GM06990 (cell line): ENCODE measurements at regions not wholly inside any gene's neighbourhood (a gene's known extent, or its start where the extent isn't known, plus 50 kb on each side); places are given as distances from the start of the nearest gene placed in this dataset.

Experiments
- DNase-seq: peaks from one replicate; pipeline ENCODE4 v3.0.0-alpha.2; 2011; ENCODE audit not compliant: insufficient read length; ENCODE audit errors: extremely low read depth
- H3K27me3 ChIP-seq: replicated peaks from 2 replicates; pipeline ENCODE4 v1.6.0; 2011; ENCODE audit warnings: low read length; ENCODE audit not compliant: control insufficient read depth, insufficient read depth
- H3K36me3 ChIP-seq: 2 replicates; pipeline ENCODE4 v1.5.1; 2011; ENCODE audit warnings: low read length; ENCODE audit not compliant: control insufficient read depth, insufficient read depth
- H3K4me3 ChIP-seq: replicated peaks from 2 replicates; pipeline ENCODE4 v1.5.1; 2011; ENCODE audit warnings: low read depth, mild to moderate bottlenecking, control low read depth, low read length
- TF ChIP-seq, protein P1 (sequence below): IDR thresholded peaks from 2 replicates; pipeline ENCODE4 v1.5.1; 2011; ENCODE audit warnings: low read length, control low read depth, mild to moderate bottlenecking, inconsistent platforms; ENCODE audit not compliant: insufficient read depth, poor library complexity, severe bottlenecking

DNA sequence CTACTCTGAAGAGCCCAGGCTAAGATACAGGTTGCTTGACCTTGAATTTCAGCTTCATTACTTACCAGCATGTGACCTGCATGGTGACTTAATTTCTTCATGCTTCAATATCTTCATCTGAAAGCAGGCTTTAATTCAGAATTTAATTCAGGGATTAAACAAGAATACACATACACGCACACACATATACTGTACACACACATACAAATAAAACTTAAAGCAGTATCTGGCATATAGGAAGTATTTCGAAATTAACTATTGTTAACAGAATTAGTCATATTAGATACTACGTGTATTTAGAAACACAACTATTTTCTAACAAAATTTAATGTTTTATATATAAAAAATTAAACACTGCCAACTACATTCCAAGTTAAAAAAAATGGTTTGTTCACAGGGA, 640.3 kb downstream of the SLC6A15 start:
- TF ChIP-seq, protein P1, sequence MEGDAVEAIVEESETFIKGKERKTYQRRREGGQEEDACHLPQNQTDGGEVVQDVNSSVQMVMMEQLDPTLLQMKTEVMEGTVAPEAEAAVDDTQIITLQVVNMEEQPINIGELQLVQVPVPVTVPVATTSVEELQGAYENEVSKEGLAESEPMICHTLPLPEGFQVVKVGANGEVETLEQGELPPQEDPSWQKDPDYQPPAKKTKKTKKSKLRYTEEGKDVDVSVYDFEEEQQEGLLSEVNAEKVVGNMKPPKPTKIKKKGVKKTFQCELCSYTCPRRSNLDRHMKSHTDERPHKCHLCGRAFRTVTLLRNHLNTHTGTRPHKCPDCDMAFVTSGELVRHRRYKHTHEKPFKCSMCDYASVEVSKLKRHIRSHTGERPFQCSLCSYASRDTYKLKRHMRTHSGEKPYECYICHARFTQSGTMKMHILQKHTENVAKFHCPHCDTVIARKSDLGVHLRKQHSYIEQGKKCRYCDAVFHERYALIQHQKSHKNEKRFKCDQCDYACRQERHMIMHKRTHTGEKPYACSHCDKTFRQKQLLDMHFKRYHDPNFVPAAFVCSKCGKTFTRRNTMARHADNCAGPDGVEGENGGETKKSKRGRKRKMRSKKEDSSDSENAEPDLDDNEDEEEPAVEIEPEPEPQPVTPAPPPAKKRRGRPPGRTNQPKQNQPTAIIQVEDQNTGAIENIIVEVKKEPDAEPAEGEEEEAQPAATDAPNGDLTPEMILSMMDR: no peak
- no peak for DNase-seq

DNA sequence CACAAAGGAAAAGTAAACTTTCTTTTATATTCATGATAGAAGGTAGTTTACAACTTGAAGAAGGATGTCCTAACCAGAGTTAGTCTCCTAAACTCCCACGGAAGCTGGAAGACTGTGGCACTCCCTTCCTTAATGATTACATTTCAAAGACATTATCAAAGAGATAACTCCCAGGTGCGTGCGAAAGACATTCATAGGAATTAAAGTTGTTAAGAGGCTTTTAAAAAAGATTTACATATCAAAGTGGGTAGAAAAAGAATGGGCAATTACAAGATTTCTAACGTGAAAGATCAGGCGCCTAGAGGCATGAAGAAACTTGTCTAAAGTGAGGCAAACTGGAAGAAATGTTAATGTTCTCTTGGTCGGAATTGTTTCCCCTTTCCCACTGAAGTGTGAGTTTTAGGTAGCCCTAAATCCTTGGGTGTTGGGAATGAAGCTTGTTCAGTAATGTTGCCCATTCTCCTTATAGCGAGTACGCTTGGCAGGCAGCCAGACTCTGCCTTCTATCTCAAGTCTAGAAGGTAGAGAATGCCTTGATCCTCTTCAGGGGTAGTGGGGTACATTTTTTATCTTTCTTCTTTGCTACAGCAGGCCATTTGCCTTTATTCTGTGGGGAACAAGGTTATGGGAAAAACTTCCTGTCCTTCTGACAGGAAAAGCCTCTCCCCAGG, 642.0 kb downstream of the SLC6A15 start:
- no peak overlapping the region for H3K4me3 ChIP-seq

More for the DNA sequence above, 640.3 kb downstream of the SLC6A15 start:
- Histone ChIP-seq H3K27me3 (no peaks in the 10 kb centered on the region), H3K36me3 (no peaks in the 10 kb centered on the region), H3K4me3 (no peak overlapping the region)

DNA sequence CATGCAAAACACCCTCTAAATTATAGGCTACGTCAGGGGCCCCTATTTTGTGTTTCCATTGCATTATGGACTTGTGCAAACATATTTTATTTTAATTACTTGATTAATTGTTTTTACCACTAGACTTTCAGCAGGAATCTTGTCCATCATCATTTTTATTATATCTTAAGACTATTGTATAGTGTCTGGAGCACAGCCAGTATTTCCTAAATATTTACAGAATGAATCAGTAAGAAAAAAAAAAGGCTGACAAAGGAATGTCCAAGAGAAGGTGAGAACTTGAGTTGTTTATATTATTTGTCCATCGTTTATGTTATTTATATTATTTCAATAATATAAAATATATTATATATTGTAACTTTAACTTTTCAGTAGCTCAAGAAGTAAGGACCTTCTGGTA, 664.7 kb downstream of the SLC6A15 start:
- no peak for DNase-seq

More for the DNA sequence above, 642.0 kb downstream of the SLC6A15 start:
- no peaks in the 10 kb centered on the region for H3K36me3 ChIP-seq
- TF ChIP-seq, protein P1: no peak
- H3K27me3 ChIP-seq: no peaks in the 10 kb centered on the region
- DNase-seq: no peak

DNA sequence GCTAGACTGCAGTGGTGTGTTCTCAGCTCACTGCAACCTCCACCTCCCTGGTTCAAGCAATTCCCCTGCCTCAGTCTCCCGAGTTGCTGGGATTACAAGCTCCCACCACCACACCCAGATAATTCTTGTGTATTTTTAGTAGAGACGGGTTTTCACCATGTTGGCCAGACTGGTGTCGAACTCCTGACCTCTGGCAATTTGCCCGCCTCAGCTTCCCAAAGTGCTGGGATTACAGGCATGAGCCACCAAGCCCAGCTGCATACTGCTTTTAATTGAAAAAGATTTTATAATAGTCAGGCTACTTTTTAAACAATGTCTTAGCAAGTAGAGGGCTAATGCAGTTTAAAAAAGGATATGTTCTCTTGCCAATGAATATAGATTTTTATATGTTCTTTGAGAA, 668.9 kb downstream of the SLC6A15 start:
- DNase-seq: no peak
- no peaks in the 10 kb centered on the region for H3K36me3 ChIP-seq
- TF ChIP-seq, protein P1: no peak

More for the DNA sequence above, 664.7 kb downstream of the SLC6A15 start:
- TF ChIP-seq, protein P1: no peak
- Histone ChIP-seq H3K27me3 (no peaks in the 10 kb centered on the region), H3K36me3 (no peaks in the 10 kb centered on the region), H3K4me3 (no peak overlapping the region)

DNA sequence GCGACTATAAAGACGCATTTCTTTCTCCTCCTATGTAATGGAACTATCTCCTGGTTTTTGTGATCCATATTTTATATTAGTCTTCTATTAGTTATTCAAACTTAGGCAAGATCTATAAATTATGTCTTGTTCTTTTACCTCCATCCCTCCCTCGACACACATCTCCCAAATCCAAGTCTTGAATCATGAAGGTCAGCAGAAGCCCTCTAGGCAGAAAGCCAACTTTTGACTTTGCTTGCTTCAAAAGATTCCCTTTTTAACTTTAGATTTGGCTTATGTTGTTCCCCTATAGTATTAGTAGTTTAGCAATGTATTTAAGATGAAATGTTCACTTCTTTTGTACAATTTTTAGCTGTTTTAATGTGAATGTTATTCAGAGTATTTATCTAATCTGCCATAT, 689.8 kb downstream of the SLC6A15 start:
- no peaks in the 10 kb centered on the region for H3K27me3 ChIP-seq
- DNase-seq: no peak
- no peak overlapping the region for H3K4me3 ChIP-seq
- TF ChIP-seq, protein P1: no peak
- no peaks in the 10 kb centered on the region for H3K36me3 ChIP-seq

More for the DNA sequence above, 668.9 kb downstream of the SLC6A15 start:
- Histone ChIP-seq H3K4me3 (no peak overlapping the region), H3K27me3 (no peaks in the 10 kb centered on the region)

DNA sequence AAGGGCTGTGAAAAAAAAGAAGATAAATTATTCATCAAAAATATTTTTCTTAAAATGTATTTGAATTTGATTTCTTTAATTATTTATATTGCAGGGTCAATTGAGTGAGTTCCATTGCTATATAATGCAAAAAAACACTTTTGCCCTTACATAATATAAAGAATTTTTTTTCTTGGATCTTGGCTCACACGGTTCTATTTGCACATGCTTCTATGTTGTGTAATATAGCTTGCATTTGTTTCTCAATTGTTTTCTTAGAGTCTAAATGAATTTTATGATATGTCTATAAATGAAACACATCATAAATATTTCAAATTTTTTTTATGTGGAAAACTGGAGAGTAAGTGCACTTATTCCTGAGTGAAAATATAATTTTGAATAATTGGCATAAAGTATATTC, 694.2 kb downstream of the SLC6A15 start:
- Histone ChIP-seq H3K36me3 (no peaks in the 10 kb centered on the region), H3K27me3 (no peaks in the 10 kb centered on the region), H3K4me3 (no peak overlapping the region)
- DNase-seq: no peak
- TF ChIP-seq, protein P1: no peak
